HFFc6 (cell line): ENCODE measurements at regions not wholly inside any gene's neighbourhood (a gene's known extent, or its start where the extent isn't known, plus 50 kb on each side); places are given as distances from the start of the nearest gene placed in this dataset.
A peak's percentile ranks its signal among the peaks of the same experiment; 100 is the strongest.

Experiments
- DNase-seq: peaks from one replicate; pipeline ENCODE4 v3.0.0-alpha.2; 2018
- H3K27ac Mint-ChIP-seq: 2 replicates; pipeline ENCODE4 v1.8.0; 2020; ENCODE audit warnings: mild to moderate bottlenecking, mixed read lengths
- H3K27me3 Mint-ChIP-seq: 2 replicates; pipeline ENCODE4 v1.8.0; 2021; ENCODE audit warnings: mild to moderate bottlenecking, moderate library complexity, mixed read lengths; ENCODE audit not compliant: insufficient read depth
- H3K36me3 Mint-ChIP-seq: 2 replicates; pipeline ENCODE4 v1.8.0; 2021; ENCODE audit warnings: low read depth, mixed read lengths
- H3K4me1 Mint-ChIP-seq: 2 replicates; pipeline ENCODE4 v1.8.0; 2020; ENCODE audit warnings: low read depth, mixed read lengths
- H3K4me3 Mint-ChIP-seq: 2 replicates; pipeline ENCODE4 v1.8.0; 2020; ENCODE audit warnings: mild to moderate bottlenecking, moderate library complexity, mixed read lengths
- H3K9me3 Mint-ChIP-seq: 2 replicates; pipeline ENCODE4 v1.8.0; 2020; ENCODE audit warnings: mild to moderate bottlenecking, mixed read lengths
- TF ChIP-seq, protein P1 (sequence below): fragments of 200-600 bp; sonication (generic); IDR thresholded peaks from 2 replicates; pipeline ENCODE4 v1.5.0; 2021; ENCODE audit warnings: antibody characterized with exemption, mild to moderate bottlenecking

DNA sequence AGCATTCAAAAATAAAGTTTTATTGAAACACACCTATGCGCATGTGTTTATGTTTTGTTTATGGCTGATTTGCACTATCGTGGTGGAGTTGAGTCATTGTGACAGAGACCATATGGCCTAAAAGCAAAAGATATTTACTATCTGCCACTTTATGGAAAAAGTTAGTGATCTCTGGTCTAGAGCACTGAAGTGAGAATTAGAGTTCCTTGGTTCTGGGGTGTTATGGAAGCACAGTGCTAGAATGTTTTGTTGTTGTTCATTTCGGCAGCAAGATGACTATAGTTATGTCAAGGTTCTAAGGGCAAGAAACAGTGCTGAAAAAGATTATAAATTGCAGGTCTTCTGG is 416.5 kb downstream of the SLC4A3 start:
- H3K4me3 Mint-ChIP-seq = peak overlapping the region; percentile 3; the same call in 1 of the 2 replicates
- H3K9me3 Mint-ChIP-seq = no peaks in the 10 kb centered on the region
- peaks cover 43% of the 10 kb centered on the region for H3K4me1 Mint-ChIP-seq
- no peaks in the 10 kb centered on the region for H3K36me3 Mint-ChIP-seq
- peak overlapping the region; percentile 24 for H3K27ac Mint-ChIP-seq
- no peak for DNase-seq
- no peaks in the 10 kb centered on the region for H3K27me3 Mint-ChIP-seq
- TF ChIP-seq, protein P1, sequence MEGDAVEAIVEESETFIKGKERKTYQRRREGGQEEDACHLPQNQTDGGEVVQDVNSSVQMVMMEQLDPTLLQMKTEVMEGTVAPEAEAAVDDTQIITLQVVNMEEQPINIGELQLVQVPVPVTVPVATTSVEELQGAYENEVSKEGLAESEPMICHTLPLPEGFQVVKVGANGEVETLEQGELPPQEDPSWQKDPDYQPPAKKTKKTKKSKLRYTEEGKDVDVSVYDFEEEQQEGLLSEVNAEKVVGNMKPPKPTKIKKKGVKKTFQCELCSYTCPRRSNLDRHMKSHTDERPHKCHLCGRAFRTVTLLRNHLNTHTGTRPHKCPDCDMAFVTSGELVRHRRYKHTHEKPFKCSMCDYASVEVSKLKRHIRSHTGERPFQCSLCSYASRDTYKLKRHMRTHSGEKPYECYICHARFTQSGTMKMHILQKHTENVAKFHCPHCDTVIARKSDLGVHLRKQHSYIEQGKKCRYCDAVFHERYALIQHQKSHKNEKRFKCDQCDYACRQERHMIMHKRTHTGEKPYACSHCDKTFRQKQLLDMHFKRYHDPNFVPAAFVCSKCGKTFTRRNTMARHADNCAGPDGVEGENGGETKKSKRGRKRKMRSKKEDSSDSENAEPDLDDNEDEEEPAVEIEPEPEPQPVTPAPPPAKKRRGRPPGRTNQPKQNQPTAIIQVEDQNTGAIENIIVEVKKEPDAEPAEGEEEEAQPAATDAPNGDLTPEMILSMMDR = no peak

GRCh38 chr2:220044383-220044782 is 417.0 kb downstream of the SLC4A3 start:
- TF ChIP-seq, protein P1 = no peak

GRCh38 chr2:220046507-220046906 is 419.1 kb downstream of the SLC4A3 start:
- TF ChIP-seq, protein P1 = no peak
- Mint-ChIP-seq H3K27me3 (no peaks in the 10 kb centered on the region), H3K27ac (no peak overlapping the region), H3K4me1 (peaks cover 29% of the 10 kb centered on the region), H3K9me3 (no peaks in the 10 kb centered on the region), H3K4me3 (no peak overlapping the region), H3K36me3 (no peaks in the 10 kb centered on the region)
- DNase-seq = no peak

More at GRCh38 chr2:220044383-220044782, 417.0 kb downstream of the SLC4A3 start:
- H3K36me3 Mint-ChIP-seq = no peaks in the 10 kb centered on the region
- no peak for DNase-seq
- peaks cover 38% of the 10 kb centered on the region for H3K4me1 Mint-ChIP-seq
- no peaks in the 10 kb centered on the region for H3K9me3 Mint-ChIP-seq
- H3K27me3 Mint-ChIP-seq = no peaks in the 10 kb centered on the region
- H3K27ac Mint-ChIP-seq = peak overlapping the region; percentile 24
- H3K4me3 Mint-ChIP-seq = no peak overlapping the region; the same call in 1 of the 2 replicates

GRCh38 chr2:220051716-220052115 is 424.3 kb downstream of the SLC4A3 start:
- Mint-ChIP-seq H3K4me1 (peaks cover 3% of the 10 kb centered on the region; the same call in 1 of the 2 replicates), H3K4me3 (no peak overlapping the region), H3K36me3 (no peaks in the 10 kb centered on the region), H3K27ac (no peak overlapping the region), H3K9me3 (peaks cover 6% of the 10 kb centered on the region; the same call in 1 of the 2 replicates), H3K27me3 (no peaks in the 10 kb centered on the region)
- no peak for DNase-seq
- TF ChIP-seq, protein P1 = no peak

DNA sequence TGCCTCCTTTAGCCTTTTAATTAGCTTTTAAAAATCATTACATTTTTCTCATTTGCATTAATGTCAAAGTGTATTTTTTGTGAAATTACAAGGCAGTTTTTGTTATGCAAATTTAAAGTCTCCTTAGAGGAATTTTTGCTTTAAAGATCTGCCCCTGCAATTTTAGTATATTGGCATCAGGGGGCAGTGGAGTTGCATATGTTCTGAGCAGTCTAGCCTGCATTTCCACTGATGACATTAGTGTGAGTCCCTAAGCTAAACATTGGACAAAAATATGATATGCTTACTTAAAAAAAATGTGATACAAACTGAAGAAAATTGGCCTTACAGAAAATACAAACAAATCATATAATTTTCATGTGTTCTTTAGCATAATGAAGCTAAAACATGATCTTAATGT is 426.5 kb downstream of the SLC4A3 start:
- H3K4me1 Mint-ChIP-seq = no peaks in the 10 kb centered on the region
- DNase-seq = no peak
- no peaks in the 10 kb centered on the region for H3K27me3 Mint-ChIP-seq
- no peak overlapping the region for H3K27ac Mint-ChIP-seq
- peaks cover 6% of the 10 kb centered on the region; the same call in 1 of the 2 replicates for H3K9me3 Mint-ChIP-seq
- no peak overlapping the region for H3K4me3 Mint-ChIP-seq
- H3K36me3 Mint-ChIP-seq = no peaks in the 10 kb centered on the region
- TF ChIP-seq, protein P1 = peak; percentile 60

DNA sequence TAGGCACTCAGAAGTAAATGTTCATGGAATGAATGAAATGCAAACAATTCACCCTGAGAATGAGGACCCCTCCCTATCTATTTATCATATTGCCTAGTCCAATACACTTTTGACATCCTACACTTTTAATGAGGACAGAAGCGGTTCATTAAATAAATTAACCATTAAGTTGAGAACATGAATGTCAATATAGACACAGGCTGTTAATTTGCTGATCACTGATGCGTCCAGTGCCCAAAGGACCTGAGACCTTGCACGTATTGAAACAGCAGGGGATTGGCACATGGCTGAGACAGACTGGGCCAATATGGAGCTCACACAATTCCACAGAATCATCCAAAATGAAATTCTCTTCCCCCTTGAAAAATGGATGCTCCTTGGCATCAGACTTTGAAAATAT is 430.0 kb downstream of the SLC4A3 start:
- no peak for DNase-seq
- Mint-ChIP-seq H3K27me3 (no peaks in the 10 kb centered on the region), H3K27ac (no peak overlapping the region), H3K4me1 (no peaks in the 10 kb centered on the region), H3K4me3 (no peak overlapping the region), H3K36me3 (no peaks in the 10 kb centered on the region), H3K9me3 (peaks cover 6% of the 10 kb centered on the region; the same call in 1 of the 2 replicates)
- TF ChIP-seq, protein P1 = no peak
